ENCODE measurements at regions not wholly inside any gene's neighbourhood (a gene's known extent, or its start where the extent isn't known, plus 50 kb on each side); places are given as distances from the start of the nearest gene placed in this dataset.

DNA sequence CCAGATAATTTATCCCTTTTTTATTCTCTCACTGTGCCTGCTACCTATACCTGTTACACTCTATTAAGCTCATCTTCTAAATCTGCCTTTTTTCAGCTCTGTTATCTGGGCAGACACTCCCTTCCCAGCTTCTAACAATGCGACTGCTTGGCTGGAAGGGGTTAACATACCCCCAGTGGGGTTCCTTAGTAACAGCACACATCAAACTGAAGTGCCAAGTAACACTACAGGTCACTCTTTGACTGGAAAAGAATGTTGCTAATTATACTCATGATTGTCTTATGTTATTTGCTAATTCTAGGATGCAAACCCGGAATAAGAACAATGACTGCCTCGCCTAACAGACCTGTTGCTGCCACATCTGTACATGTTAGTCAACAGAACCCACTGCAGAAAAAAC is 203.5 kb downstream of the EPM2A start:
- TF ChIP-seq LEF1 (IDR thresholded peaks at IDR 0.05; ENCODE audit: borderline replicate concordance) = no peak
- TF ChIP-seq ARNT (IDR thresholded peaks at IDR 0.05) = no peak
- no peak for TF ChIP-seq ZNF384 (IDR thresholded peaks at IDR 0.05)
- no peak for TF ChIP-seq NFRKB (IDR thresholded peaks at IDR 0.05)
- TF ChIP-seq SUZ12 (IDR thresholded peaks at IDR 0.05) = no peak
- TF ChIP-seq HDGF (IDR thresholded peaks at IDR 0.05; ENCODE audit: borderline replicate concordance) = no peak
- TF ChIP-seq BHLHE40 (IDR thresholded peaks at IDR 0.05; ENCODE audit: borderline replicate concordance) = no peak
- TF ChIP-seq, protein P1, sequence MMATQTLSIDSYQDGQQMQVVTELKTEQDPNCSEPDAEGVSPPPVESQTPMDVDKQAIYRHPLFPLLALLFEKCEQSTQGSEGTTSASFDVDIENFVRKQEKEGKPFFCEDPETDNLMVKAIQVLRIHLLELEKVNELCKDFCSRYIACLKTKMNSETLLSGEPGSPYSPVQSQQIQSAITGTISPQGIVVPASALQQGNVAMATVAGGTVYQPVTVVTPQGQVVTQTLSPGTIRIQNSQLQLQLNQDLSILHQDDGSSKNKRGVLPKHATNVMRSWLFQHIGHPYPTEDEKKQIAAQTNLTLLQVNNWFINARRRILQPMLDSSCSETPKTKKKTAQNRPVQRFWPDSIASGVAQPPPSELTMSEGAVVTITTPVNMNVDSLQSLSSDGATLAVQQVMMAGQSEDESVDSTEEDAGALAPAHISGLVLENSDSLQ (IDR thresholded peaks at IDR 0.05) = no peak
- TF ChIP-seq L3MBTL2 (conservative IDR thresholded peaks at IDR 0.05) = no peak
- TF ChIP-seq TARDBP (IDR thresholded peaks at IDR 0.05) = no peak
- no peak for TF ChIP-seq SP1 (IDR thresholded peaks at IDR 0.05)
- TF ChIP-seq ELF4 (IDR thresholded peaks at IDR 0.05) = no peak
